OCI-LY1 (cell line): ENCODE measurements at regions not wholly inside any gene's neighbourhood (a gene's known extent, or its start where the extent isn't known, plus 50 kb on each side); places are given as distances from the start of the nearest gene placed in this dataset.

Experiments
- H2AFZ ChIP-seq: fragments of 200-600 bp; sonication (generic), shearing (Covaris generic); 2 replicates; pipeline ENCODE4 v1.6.0; 2014; ENCODE audit warnings: antibody characterized with exemption, mild to moderate bottlenecking, low read length
- H3F3A ChIP-seq: fragments of 200-600 bp; sonication (generic), shearing (Covaris generic); 2 replicates; pipeline ENCODE4 v1.6.0; 2014; ENCODE audit warnings: mild to moderate bottlenecking, antibody characterized with exemption, low read length, moderate library complexity; ENCODE audit not compliant: insufficient read depth
- H3K27ac ChIP-seq: fragments of 200-600 bp; sonication (generic); 2 replicates; pipeline ENCODE4 v1.5.1; 2014; ENCODE audit warnings: low read length, mixed run types, mild to moderate bottlenecking, low read depth; ENCODE audit not compliant: poor library complexity, severe bottlenecking
- H3K27me3 ChIP-seq: fragments of 200-600 bp; sonication (generic); 2 replicates; pipeline ENCODE4 v1.6.0; 2014; ENCODE audit warnings: antibody characterized with exemption, mild to moderate bottlenecking, low read length, moderate library complexity; ENCODE audit not compliant: insufficient read depth
- H3K36me3 ChIP-seq: fragments of 200-600 bp; sonication (generic); 2 replicates; pipeline ENCODE4 v1.6.1; 2014; ENCODE audit warnings: mild to moderate bottlenecking, antibody characterized with exemption, low read length, moderate library complexity, mixed read lengths; ENCODE audit not compliant: insufficient read depth
- H3K4me1 ChIP-seq: fragments of 200-600 bp; sonication (generic); 2 replicates; pipeline ENCODE4 v1.5.1; 2014; ENCODE audit warnings: mild to moderate bottlenecking, low read length, moderate library complexity; ENCODE audit not compliant: insufficient read depth, severe bottlenecking
- H3K4me2 ChIP-seq: fragments of 200-600 bp; sonication (generic), shearing (Covaris generic); 2 replicates; pipeline ENCODE4 v1.6.1; 2014; ENCODE audit warnings: low read length
- H3K4me3 ChIP-seq: fragments of 200-600 bp; sonication (generic); 2 replicates; pipeline ENCODE4 v1.5.1; 2014; ENCODE audit warnings: low read length, low read depth, mild to moderate bottlenecking, mixed read lengths; ENCODE audit not compliant: poor library complexity, severe bottlenecking
- H3K79me2 ChIP-seq: fragments of 200-600 bp; shearing (Covaris generic); 2 replicates; pipeline ENCODE4 v1.6.1; 2016; ENCODE audit warnings: mixed run types, low read length, mixed read lengths; ENCODE audit not compliant: insufficient read depth
- H3K9ac ChIP-seq: fragments of 200-600 bp; sonication (generic), shearing (Covaris generic); 2 replicates; pipeline ENCODE4 v1.6.1; 2014; ENCODE audit warnings: mild to moderate bottlenecking, low read length, mixed read lengths
- H3K9me2 ChIP-seq: fragments of 200-600 bp; sonication (generic), shearing (Covaris generic); 2 replicates; pipeline ENCODE4 v1.6.1; 2014; ENCODE audit warnings: low read depth, mild to moderate bottlenecking, low read length, mixed read lengths
- H3K9me3 ChIP-seq: fragments of 200-600 bp; shearing (Covaris generic); 2 replicates; pipeline ENCODE4 v1.6.1; 2014; ENCODE audit warnings: low read length, mixed read lengths
- H4K20me1 ChIP-seq: fragments of 200-600 bp; sonication (generic), shearing (Covaris generic); 2 replicates; pipeline ENCODE4 v1.6.0; 2016; ENCODE audit warnings: mild to moderate bottlenecking, low read length; ENCODE audit not compliant: insufficient read depth
- EZH2 ChIP-seq: fragments of 200-600 bp; sonication (generic), shearing (Covaris generic); IDR thresholded peaks from 2 replicates; pipeline ENCODE4 v1.8.0; 2017; ENCODE audit warnings: borderline replicate concordance, mixed run types, mild to moderate bottlenecking, antibody characterized with exemption, low read length, moderate library complexity, mixed read lengths
- TF ChIP-seq, protein P1 (sequence below): fragments of 200-600 bp; sonication (generic), shearing (Covaris generic); IDR thresholded peaks from 2 replicates; pipeline ENCODE4 v1.5.1; 2017; ENCODE audit warnings: mild to moderate bottlenecking, antibody characterized with exemption, low read length, moderate library complexity, mixed read lengths

DNA sequence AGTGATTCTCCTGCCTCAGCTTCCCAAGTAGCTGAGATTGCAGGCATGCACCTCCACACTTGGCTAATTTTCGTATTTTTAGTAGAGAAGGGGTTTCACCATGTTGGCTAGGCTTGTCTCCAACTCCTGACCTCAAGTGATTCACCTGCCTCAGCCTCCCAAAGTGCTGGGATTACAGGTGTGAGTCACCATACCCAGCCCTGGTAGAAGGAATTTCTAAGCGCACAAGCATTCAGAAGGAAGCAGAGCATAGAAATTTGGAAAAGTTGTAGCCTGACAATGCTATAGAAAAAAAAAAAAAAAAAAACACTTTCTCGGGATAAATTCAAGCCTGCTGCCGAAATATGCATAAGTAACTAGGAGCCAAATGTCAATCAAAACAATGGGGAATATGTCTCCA lies 249.4 kb downstream of the GRB14 start:
- no peak overlapping the region for H3K27ac ChIP-seq
- no peaks in the 10 kb centered on the region for H3K9me3 ChIP-seq
- H3K4me1 ChIP-seq, result no peaks in the 10 kb centered on the region
- no peak overlapping the region for H3K9ac ChIP-seq
- no peaks in the 10 kb centered on the region for H3K27me3 ChIP-seq
- no peak overlapping the region for H2AFZ ChIP-seq
- H4K20me1 ChIP-seq, result no peaks in the 10 kb centered on the region
- TF ChIP-seq, protein P1, sequence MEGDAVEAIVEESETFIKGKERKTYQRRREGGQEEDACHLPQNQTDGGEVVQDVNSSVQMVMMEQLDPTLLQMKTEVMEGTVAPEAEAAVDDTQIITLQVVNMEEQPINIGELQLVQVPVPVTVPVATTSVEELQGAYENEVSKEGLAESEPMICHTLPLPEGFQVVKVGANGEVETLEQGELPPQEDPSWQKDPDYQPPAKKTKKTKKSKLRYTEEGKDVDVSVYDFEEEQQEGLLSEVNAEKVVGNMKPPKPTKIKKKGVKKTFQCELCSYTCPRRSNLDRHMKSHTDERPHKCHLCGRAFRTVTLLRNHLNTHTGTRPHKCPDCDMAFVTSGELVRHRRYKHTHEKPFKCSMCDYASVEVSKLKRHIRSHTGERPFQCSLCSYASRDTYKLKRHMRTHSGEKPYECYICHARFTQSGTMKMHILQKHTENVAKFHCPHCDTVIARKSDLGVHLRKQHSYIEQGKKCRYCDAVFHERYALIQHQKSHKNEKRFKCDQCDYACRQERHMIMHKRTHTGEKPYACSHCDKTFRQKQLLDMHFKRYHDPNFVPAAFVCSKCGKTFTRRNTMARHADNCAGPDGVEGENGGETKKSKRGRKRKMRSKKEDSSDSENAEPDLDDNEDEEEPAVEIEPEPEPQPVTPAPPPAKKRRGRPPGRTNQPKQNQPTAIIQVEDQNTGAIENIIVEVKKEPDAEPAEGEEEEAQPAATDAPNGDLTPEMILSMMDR, result no peak
- TF ChIP-seq EZH2, result no peak
- no peaks in the 10 kb centered on the region for H3K79me2 ChIP-seq
- no peaks in the 10 kb centered on the region for H3F3A ChIP-seq
- H3K4me2 ChIP-seq, result no peak overlapping the region
- no peak overlapping the region for H3K4me3 ChIP-seq
- H3K36me3 ChIP-seq, result no peaks in the 10 kb centered on the region
- no peaks in the 10 kb centered on the region for H3K9me2 ChIP-seq

DNA sequence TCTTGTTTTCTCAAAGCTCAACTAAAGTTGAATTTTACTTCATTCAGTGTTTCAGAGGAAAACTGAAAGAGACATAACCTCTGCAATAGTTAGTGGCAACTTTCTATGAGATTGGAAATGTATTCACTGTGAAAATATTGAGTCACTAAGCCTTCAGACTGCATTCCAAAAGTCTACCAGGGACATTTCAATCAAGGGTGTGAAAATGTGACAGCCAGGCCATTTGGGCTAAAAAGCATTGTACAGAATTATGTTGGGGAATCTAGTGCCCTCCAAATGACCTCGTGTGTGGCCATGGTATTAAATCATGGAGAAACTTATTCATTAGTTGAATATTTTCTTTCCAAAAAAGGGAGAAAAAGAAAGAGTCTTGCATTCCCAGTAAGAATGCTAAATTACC lies 251.9 kb downstream of the GRB14 start:
- Histone ChIP-seq H3K9me3 (no peaks in the 10 kb centered on the region), H3K27me3 (no peaks in the 10 kb centered on the region), H3K4me1 (no peaks in the 10 kb centered on the region), H3F3A (no peaks in the 10 kb centered on the region), H3K4me3 (no peak overlapping the region), H2AFZ (no peak overlapping the region), H3K9me2 (no peaks in the 10 kb centered on the region), H3K9ac (no peak overlapping the region), H3K36me3 (no peaks in the 10 kb centered on the region), H3K4me2 (no peak overlapping the region), H3K27ac (no peak overlapping the region), H4K20me1 (no peaks in the 10 kb centered on the region), H3K79me2 (no peaks in the 10 kb centered on the region)
- TF ChIP-seq, protein P1, result no peak
- no peak for TF ChIP-seq EZH2

- Histone ChIP-seq H3K9ac (no peak overlapping the region), H3K9me2 (no peaks in the 10 kb centered on the region), H3K9me3 (no peaks in the 10 kb centered on the region), H3K27ac (no peak overlapping the region), H3F3A (no peaks in the 10 kb centered on the region), H2AFZ (no peak overlapping the region), H3K4me2 (no peak overlapping the region), H3K36me3 (no peaks in the 10 kb centered on the region), H3K4me1 (no peaks in the 10 kb centered on the region), H3K79me2 (no peaks in the 10 kb centered on the region), H3K4me3 (no peak overlapping the region), H4K20me1 (no peaks in the 10 kb centered on the region), H3K27me3 (no peaks in the 10 kb centered on the region)
- no peak for TF ChIP-seq EZH2
These were observed 252.4 kb downstream of the GRB14 start for GRCh38 chr2:164368896-164369295.

DNA sequence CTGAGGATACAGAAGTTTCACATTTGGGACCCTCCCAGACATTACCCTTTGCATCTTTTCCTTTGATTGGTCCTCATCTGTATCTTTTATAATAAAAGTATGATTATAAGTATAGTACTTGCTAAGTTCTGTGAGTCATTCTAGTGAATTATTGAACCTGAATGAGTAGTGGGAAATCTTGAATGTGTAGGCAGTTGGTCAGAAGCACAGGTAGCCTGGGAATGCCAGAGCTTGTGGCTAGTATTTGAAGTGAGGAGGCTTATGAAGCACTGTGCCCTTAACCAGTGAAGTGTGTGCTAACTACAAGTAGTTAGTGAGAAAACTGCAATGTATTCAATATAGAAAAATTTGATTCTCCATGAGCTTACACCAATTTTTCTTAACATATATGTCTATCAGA lies 257.6 kb downstream of the GRB14 start:
- H3K4me2 ChIP-seq, result no peak overlapping the region
- H3K9ac ChIP-seq, result no peak overlapping the region
- H3F3A ChIP-seq, result no peaks in the 10 kb centered on the region
- no peaks in the 10 kb centered on the region for H3K27me3 ChIP-seq
- no peaks in the 10 kb centered on the region for H3K9me3 ChIP-seq
- TF ChIP-seq EZH2, result no peak
- TF ChIP-seq, protein P1, result no peak
- no peaks in the 10 kb centered on the region for H3K36me3 ChIP-seq
- H3K9me2 ChIP-seq, result no peaks in the 10 kb centered on the region
- H3K4me1 ChIP-seq, result no peaks in the 10 kb centered on the region
- H3K4me3 ChIP-seq, result no peak overlapping the region
- H4K20me1 ChIP-seq, result no peaks in the 10 kb centered on the region
- H3K27ac ChIP-seq, result no peak overlapping the region
- no peak overlapping the region for H2AFZ ChIP-seq
- H3K79me2 ChIP-seq, result no peaks in the 10 kb centered on the region
